ES-I3 (cell line): ENCODE measurements at regions not wholly inside any gene's neighbourhood (a gene's known extent, or its start where the extent isn't known, plus 50 kb on each side); places are given as distances from the start of the nearest gene placed in this dataset.

ENCODE experiments used
- H3K36me3 ChIP-seq: 2 replicates; pipeline ENCODE4 v1.6.1; 2013; ENCODE audit warnings: mild to moderate bottlenecking, low read length, control low read depth, moderate library complexity; ENCODE audit not compliant: insufficient read depth
- H3K4me1 ChIP-seq: 2 replicates; pipeline ENCODE4 v1.6.1; 2013; ENCODE audit warnings: mild to moderate bottlenecking, control low read depth, low read length; ENCODE audit not compliant: insufficient read depth
- H3K9ac ChIP-seq: 2 replicates; pipeline ENCODE4 v1.6.1; 2013; ENCODE audit warnings: low read depth, mild to moderate bottlenecking, low read length, moderate library complexity
- H3K9me3 ChIP-seq: 2 replicates; pipeline ENCODE4 v1.6.1; 2013; ENCODE audit warnings: mild to moderate bottlenecking, low read length, moderate library complexity; ENCODE audit not compliant: control insufficient read depth, insufficient read depth

DNA sequence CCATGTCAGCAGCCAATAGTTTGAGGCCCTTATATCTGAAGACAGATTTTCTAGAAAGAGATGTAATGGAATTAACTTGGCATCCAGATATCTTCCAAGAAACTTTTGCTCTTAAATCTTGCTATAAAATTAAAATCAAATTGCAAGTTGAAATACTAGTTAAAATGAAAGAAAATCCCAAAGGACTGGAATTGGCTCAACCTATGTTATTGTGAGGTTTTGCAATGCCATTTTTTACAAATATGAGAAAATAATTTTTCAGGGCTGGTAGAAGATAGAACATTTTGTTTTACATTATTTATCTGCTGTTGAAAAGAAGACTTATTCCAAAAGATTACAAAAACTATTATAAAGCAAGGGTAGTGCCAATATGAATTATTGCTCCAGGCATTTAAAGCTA, 92.2 kb upstream of the AGTR1 start:
- no peaks in the 10 kb centered on the region for H3K4me1 ChIP-seq
- no peaks in the 10 kb centered on the region for H3K9me3 ChIP-seq
- H3K36me3 ChIP-seq: no peaks in the 10 kb centered on the region
- H3K9ac ChIP-seq: no peak overlapping the region

- H3K36me3 ChIP-seq: no peaks in the 10 kb centered on the region
- no peaks in the 10 kb centered on the region for H3K9me3 ChIP-seq
- H3K9ac ChIP-seq: no peak overlapping the region
- H3K4me1 ChIP-seq: no peaks in the 10 kb centered on the region
These were observed 90.7 kb upstream of the AGTR1 start for GRCh38 chr3:148606979-148607378.

DNA sequence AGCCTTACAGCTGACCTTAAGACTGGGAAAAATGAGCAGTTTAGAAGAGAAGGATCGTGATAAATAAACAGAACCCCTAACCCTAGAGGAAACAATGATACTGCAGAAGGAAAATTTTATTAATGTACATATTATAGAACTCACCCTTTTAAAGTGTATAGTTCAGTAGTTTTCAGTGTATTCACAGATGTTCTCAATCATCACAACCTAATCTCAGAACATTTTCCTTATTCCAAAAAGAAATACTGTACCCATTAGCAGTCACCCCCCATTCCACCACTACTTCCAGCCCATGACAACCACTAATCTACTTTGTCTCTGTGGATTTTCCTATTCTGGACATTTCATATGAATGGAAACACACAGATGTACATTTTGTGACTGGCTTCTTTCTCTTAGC, 90.2 kb upstream of the AGTR1 start:
- no peak overlapping the region for H3K9ac ChIP-seq
- H3K4me1 ChIP-seq: no peaks in the 10 kb centered on the region
- no peaks in the 10 kb centered on the region for H3K9me3 ChIP-seq
- H3K36me3 ChIP-seq: no peaks in the 10 kb centered on the region

DNA sequence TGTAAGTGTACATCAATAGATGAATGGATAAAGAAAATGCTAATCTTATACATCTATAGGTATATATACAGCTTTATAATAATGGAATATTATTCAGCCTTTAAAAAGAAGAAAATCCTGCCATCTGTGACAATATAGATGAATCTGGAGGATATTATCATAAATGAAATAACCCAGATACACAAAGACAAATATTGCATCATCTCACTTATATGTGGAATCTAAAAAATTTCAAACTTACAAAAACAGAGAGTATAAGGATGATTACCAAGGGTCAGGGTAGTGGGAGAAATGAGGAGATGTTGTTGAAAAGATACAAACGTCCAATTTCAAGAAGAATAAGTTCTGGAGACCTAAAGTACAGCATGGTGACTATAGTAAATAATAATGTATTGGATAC, 85.4 kb upstream of the AGTR1 start:
- Histone ChIP-seq H3K36me3 (no peaks in the 10 kb centered on the region), H3K9ac (no peak overlapping the region), H3K9me3 (no peaks in the 10 kb centered on the region)

GRCh38 chr3:148615382-148615781, 82.3 kb upstream of the AGTR1 start:
- H3K9me3 ChIP-seq: no peaks in the 10 kb centered on the region
- no peaks in the 10 kb centered on the region for H3K36me3 ChIP-seq

More for the DNA sequence above, 85.4 kb upstream of the AGTR1 start:
- H3K4me1 ChIP-seq: no peaks in the 10 kb centered on the region

GRCh38 chr3:148625095-148625736, 72.5 kb upstream of the AGTR1 start:
- Histone ChIP-seq H3K36me3 (no peaks in the 10 kb centered on the region), H3K9ac (no peak overlapping the region), H3K9me3 (no peaks in the 10 kb centered on the region), H3K4me1 (no peaks in the 10 kb centered on the region)

More at GRCh38 chr3:148615382-148615781, 82.3 kb upstream of the AGTR1 start:
- no peak overlapping the region for H3K9ac ChIP-seq
- H3K4me1 ChIP-seq: no peaks in the 10 kb centered on the region

DNA sequence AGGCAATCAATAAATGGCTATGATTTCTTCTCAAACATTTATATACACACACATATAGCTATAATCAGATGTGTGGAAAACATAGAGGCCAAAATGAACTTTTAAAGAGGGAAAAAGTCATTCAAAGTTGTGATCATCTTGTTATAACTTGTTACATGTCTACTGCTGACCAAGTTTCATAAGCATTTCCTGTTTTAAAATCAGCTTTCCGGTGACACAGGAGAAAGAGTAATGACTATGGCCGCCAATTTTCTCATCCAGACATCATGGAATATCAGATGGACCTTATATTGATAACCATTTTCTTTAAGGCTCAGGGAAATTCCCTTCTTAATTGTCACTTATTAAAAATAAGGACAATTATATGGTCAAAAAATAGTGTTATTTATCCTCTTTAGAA, 71.7 kb upstream of the AGTR1 start:
- no peaks in the 10 kb centered on the region for H3K4me1 ChIP-seq
- no peaks in the 10 kb centered on the region for H3K36me3 ChIP-seq
- no peaks in the 10 kb centered on the region for H3K9me3 ChIP-seq
- no peak overlapping the region for H3K9ac ChIP-seq

DNA sequence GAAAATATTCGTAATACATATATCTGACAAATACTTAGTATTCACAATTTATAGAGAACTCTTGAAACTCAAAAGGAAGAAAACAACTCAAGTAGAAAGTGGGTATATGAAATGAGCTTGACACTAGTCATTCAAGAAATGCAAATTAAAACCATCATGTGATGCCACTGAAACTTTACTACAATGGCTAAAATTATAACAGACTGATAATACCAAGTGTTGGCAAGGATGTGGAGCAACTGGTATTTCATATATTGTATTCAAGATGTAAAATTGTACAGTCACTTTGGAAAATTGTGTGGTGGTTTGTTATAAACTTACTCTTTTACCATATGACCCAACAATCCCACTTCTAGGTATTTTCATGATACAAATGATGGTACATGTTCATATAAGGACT, 68.7 kb upstream of the AGTR1 start:
- H3K4me1 ChIP-seq: peaks cover 4% of the 10 kb centered on the region; the same call in 1 of the 2 replicates
- no peaks in the 10 kb centered on the region for H3K36me3 ChIP-seq
- no peak overlapping the region for H3K9ac ChIP-seq
- no peaks in the 10 kb centered on the region for H3K9me3 ChIP-seq

DNA sequence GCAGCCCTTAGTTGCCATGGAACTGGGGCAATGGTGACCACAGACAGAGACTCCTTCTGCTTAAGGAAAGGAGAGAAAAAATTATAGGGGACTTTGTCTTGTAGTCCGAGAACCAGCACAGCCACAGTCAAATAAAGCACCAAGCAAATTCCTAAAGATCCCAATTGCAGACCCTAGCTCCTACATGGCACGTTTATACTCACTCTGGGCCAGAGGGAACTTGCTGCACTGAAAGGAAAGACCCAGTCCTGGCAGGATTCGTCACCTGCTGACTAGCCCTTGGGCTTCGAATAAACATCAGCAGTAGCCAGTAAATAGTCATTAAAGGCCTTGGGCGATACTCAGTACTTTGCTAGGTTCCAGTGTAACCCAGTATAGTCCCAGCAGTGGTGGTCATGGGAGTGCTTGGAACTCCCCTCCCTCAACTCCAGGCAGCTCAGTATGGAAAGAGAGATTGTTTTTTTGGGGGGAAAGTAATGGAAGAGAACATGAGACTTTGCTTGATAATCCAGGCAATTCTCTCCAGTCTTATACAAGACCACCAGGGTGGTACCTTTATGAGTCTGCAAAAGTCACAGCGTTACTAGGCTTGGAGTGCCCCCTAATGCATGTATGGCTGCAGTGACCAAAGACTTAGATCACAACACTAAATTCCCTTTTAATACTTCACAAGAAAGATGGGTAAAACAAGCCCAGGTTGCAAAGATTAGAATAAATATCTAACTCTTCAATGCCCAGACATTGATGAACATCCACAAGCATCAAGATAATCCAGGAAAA, 66.4 kb upstream of the AGTR1 start:
- Histone ChIP-seq H3K9ac (no peak overlapping the region), H3K36me3 (no peaks in the 10 kb centered on the region), H3K9me3 (no peaks in the 10 kb centered on the region)

GRCh38 chr3:148641722-148642121, 56.0 kb upstream of the AGTR1 start:
- no peaks in the 10 kb centered on the region for H3K9me3 ChIP-seq
- H3K36me3 ChIP-seq: no peaks in the 10 kb centered on the region
- H3K4me1 ChIP-seq: no peaks in the 10 kb centered on the region
- no peak overlapping the region for H3K9ac ChIP-seq

More for the DNA sequence above, 66.4 kb upstream of the AGTR1 start:
- H3K4me1 ChIP-seq: peaks cover 4% of the 10 kb centered on the region; the same call in 1 of the 2 replicates

DNA sequence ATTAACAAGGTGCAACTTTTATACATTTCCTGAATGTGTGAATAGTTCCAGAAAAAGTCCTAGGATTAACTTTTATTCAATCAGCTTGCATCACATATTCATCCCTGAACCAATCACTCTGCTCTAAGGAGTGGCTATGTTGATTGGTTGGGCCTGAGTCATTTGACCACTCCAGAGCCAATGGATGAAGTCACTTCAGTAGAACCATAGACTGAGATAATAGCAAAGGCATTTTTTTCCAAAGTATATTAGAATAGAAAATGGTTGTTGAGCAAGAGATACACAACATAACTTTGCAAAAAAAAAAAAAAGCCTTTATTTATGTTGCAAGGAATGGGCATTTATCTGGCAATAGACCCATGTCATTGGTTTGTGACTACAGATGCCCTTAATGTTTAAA, 55.5 kb upstream of the AGTR1 start:
- no peaks in the 10 kb centered on the region for H3K36me3 ChIP-seq
- H3K9me3 ChIP-seq: no peaks in the 10 kb centered on the region
- no peak overlapping the region for H3K9ac ChIP-seq
- H3K4me1 ChIP-seq: no peaks in the 10 kb centered on the region

- H3K4me1 ChIP-seq: no peaks in the 10 kb centered on the region
- H3K9ac ChIP-seq: no peak overlapping the region
- H3K36me3 ChIP-seq: no peaks in the 10 kb centered on the region
- H3K9me3 ChIP-seq: no peaks in the 10 kb centered on the region
These were observed 55.1 kb upstream of the AGTR1 start for GRCh38 chr3:148642616-148643015.

DNA sequence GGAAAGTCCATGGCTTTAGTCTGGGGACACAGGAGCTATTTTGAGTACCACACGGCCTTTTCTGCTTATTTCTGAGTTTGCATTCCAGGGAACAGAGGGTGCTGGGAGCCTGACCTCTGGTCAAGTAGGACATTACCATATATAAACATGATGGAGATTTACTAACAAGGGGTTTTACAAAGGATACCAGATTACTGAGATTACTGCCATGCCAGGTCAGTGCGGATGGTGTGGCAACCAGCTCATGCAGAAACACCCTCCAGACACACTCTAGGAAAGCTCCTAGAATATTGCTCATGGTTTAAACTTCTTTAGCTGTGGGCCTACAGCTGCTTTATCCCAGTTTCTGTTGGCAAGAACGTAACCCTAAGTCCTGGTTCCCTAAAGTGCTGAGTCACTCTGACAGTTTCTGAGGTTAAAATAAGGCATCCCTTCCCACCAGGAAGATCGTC, 54.3 kb upstream of the AGTR1 start:
- no peak overlapping the region for H3K9ac ChIP-seq
- H3K4me1 ChIP-seq: no peaks in the 10 kb centered on the region
- H3K36me3 ChIP-seq: no peaks in the 10 kb centered on the region
- no peaks in the 10 kb centered on the region for H3K9me3 ChIP-seq

DNA sequence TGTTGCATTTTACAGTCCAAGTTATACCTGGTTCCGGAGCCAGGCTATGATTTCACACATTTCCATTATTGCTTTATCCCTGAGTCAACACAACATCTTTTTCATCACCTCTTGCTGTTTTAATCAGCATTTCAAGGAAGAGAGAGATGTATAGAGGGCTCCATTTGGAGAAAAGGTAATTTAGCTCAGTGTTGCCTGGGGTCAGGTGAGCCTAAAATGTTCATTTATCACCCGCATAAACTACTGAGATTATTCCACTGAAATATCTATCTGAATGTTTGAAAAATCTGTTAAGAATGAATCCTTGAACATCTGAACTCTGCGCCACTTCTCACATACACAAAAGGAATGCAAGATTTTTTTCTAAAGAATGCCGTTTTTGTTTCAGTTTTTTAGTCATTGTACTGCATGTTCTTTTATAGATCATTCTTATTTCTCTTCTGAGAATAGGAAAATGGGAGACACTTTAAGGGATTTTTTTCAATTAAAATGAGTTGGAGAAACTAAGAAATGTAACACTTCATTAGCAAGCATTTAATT, 51.5 kb upstream of the AGTR1 start:
- Histone ChIP-seq H3K9me3 (no peaks in the 10 kb centered on the region), H3K4me1 (no peaks in the 10 kb centered on the region), H3K36me3 (no peaks in the 10 kb centered on the region), H3K9ac (no peak overlapping the region)
